Panc1 (cell line): ENCODE measurements at regions not wholly inside any gene's neighbourhood (a gene's known extent, or its start where the extent isn't known, plus 50 kb on each side); places are given as distances from the start of the nearest gene placed in this dataset.

Source experiments
- ATAC-seq: fragments of 200-7000 bp; cut with Tn5 transposase; 2 replicates; pipeline ENCODE4 v1.9.1; 2020; ENCODE audit warnings: mild to moderate bottlenecking, moderate library complexity
- BruUV-seq: library from RNA; stranded (reverse); fragments of 400-500 nt; replicated peaks from 2 replicates; lab custom pipeline; 2021; lab: Mats Ljungman, UMichigan
- CTCF ChIA-PET: fragments of 300-600 bp; sonication (Branson Sonifier 250); formaldehyde crosslinking; loops from one replicate; lab custom pipeline; 2022; ENCODE audit warnings: antibody characterized with exemption; lab: Charles Lee
- POLR2A ChIA-PET: fragments of 300-600 bp; sonication (Branson Sonifier 250); formaldehyde crosslinking; loops from one replicate; lab custom pipeline; 2022; ENCODE audit warnings: antibody characterized with exemption; lab: Charles Lee
- DNase-seq: peaks from one replicate; pipeline ENCODE4 v3.0.0-alpha.2; 2010; ENCODE audit warnings: low read depth, low spot score
- H3K27ac ChIP-seq: 2 replicates; pipeline ENCODE4 v1.5.1; 2011; ENCODE audit warnings: mild to moderate bottlenecking, low read length, inconsistent platforms
- H3K27me3 ChIP-seq: fragments of 200-500 bp; sonication (Bioruptor generic); 2 replicates; pipeline ENCODE4 v1.6.0; 2014; ENCODE audit warnings: low read length, inconsistent platforms; ENCODE audit not compliant: control insufficient read depth, insufficient read depth
- H3K36me3 ChIP-seq: fragments of 200-500 bp; sonication (Bioruptor generic); 2 replicates; pipeline ENCODE4 v1.5.1; 2014; ENCODE audit warnings: inconsistent platforms, mild to moderate bottlenecking, low read length, moderate library complexity; ENCODE audit not compliant: control insufficient read depth, insufficient read depth
- H3K4me1 ChIP-seq: 2 replicates; pipeline ENCODE4 v1.5.1; 2011; ENCODE audit warnings: inconsistent platforms, mild to moderate bottlenecking, low read length, moderate library complexity; ENCODE audit not compliant: control insufficient read depth, insufficient read depth
- H3K4me3 ChIP-seq, 2 experiments: 2 replicates each; pipeline ENCODE4 v1.5.1; 2011 to 2012; ENCODE audit warnings: low read depth in 2 of 2, low read length in 2 of 2, mild to moderate bottlenecking in 2 of 2, inconsistent platforms in 1 of 2, moderate library complexity in 1 of 2
- H3K9me3 ChIP-seq: fragments of 200-500 bp; sonication (Bioruptor generic); 2 replicates; pipeline ENCODE4 v1.5.1; 2014; ENCODE audit warnings: low read depth, mild to moderate bottlenecking, inconsistent platforms, low read length, moderate library complexity; ENCODE audit not compliant: control insufficient read depth, insufficient read depth
- CTCF ChIP-seq: fragments of 450-650 bp; IDR thresholded peaks from 2 replicates; pipeline ENCODE4 v1.5.1; 2017; ENCODE audit warnings: mild to moderate bottlenecking
- POLR2AphosphoS5 ChIP-seq: IDR thresholded peaks from 2 replicates; pipeline ENCODE4 v1.6.1; 2012; ENCODE audit warnings: mild to moderate bottlenecking, low read depth, low read length, moderate library complexity
- REST ChIP-seq, 2 experiments: IDR thresholded peaks; 2 replicates each; pipeline ENCODE4 v1.6.1; 2011 to 2012; ENCODE audit warnings: low read depth in 2 of 2, control low read depth in 1 of 2, low read length in 1 of 2, mild to moderate bottlenecking in 1 of 2, moderate library complexity in 1 of 2; ENCODE audit not compliant: insufficient read depth in 1 of 2
- SIN3A ChIP-seq: IDR thresholded peaks from 2 replicates; pipeline ENCODE4 v1.6.1; 2012; ENCODE audit warnings: low read depth, mild to moderate bottlenecking, low read length, moderate library complexity, borderline replicate concordance; ENCODE audit not compliant: insufficient read depth
- TCF7L2 ChIP-seq: IDR thresholded peaks from 2 replicates; pipeline ENCODE4 v1.6.1; 2011; ENCODE audit warnings: mild to moderate bottlenecking, low read depth, low read length, inconsistent platforms
- in situ Hi-C: cut with HindIII; loops from 2 replicates; pipeline ENCODE4 v1.10.0; 2016; ENCODE audit warnings: low sequenced_read_pairs, low pct_unique_long_range_greater_than_20kb
- intact Hi-C: fragments of 100-400 bp; cut with micrococcal nuclease; formaldehyde crosslinking; loops from one replicate; pipeline ENCODE4 v1.10.0; 2022; ENCODE audit not compliant: unreplicated experiment

GRCh38 chr11:119935349-119935925 lies 202.5 kb downstream of the TRIM29 start:
- H3K36me3 ChIP-seq, result no peaks in the 10 kb centered on the region
- ATAC-seq, result no peak
- intact Hi-C loops (no loop called here), in situ Hi-C loops (no loop called here)
- no peaks in the 10 kb centered on the region for H3K9me3 ChIP-seq
- no peak overlapping the region for H3K4me3 ChIP-seq
- DNase-seq, result no peak
- BruUV-seq, result no TSS peak
- ChIA-PET POLR2A (no interaction called here), CTCF (no interaction called here)
- H3K4me1 ChIP-seq, result no peaks in the 10 kb centered on the region
- no peak overlapping the region for H3K27ac ChIP-seq
- no peak for TF ChIP-seq CTCF
- no peak for TF ChIP-seq REST (IDR thresholded peaks at IDR 0.05; ENCODE audit: insufficient read depth in 1 of 2, low read depth in 2 of 2, low read length in 1 of 2)
- no peak for TF ChIP-seq TCF7L2
- TF ChIP-seq SIN3A, result no peak
- TF ChIP-seq POLR2AphosphoS5, result no peak
- H3K27me3 ChIP-seq, result peaks cover 22% of the 10 kb centered on the region

- TF ChIP-seq REST (IDR thresholded peaks at IDR 0.05; ENCODE audit: insufficient read depth in 1 of 2, low read depth in 2 of 2, low read length in 1 of 2), result no peak
- no peak for TF ChIP-seq SIN3A
- no peak for TF ChIP-seq POLR2AphosphoS5
- TF ChIP-seq CTCF, result no peak
- TF ChIP-seq TCF7L2, result no peak
- H3K27ac ChIP-seq, result no peak overlapping the region
- no peaks in the 10 kb centered on the region for H3K4me1 ChIP-seq
- H3K36me3 ChIP-seq, result no peaks in the 10 kb centered on the region
- no peak for ATAC-seq
- POLR2A ChIA-PET, result no interaction called here
- CTCF ChIA-PET, result no interaction called here
- no peak for DNase-seq
- in situ Hi-C loops, result no loop called here
- intact Hi-C loops, result no loop called here
- peaks cover 22% of the 10 kb centered on the region for H3K27me3 ChIP-seq
- H3K9me3 ChIP-seq, result no peaks in the 10 kb centered on the region
- no TSS peak for BruUV-seq
- H3K4me3 ChIP-seq, result no peak overlapping the region
These were observed 203.0 kb downstream of the TRIM29 start for GRCh38 chr11:119934866-119935265.
